MM.1S (cell line): ENCODE measurements at regions not wholly inside any gene's neighbourhood (a gene's known extent, or its start where the extent isn't known, plus 50 kb on each side); places are given as distances from the start of the nearest gene placed in this dataset.

Source experiments
- CTCF ChIP-seq: fragments of 300-600 bp; sonication (generic); IDR thresholded peaks from 2 replicates; pipeline ENCODE4 v1.5.1; 2016; ENCODE audit warnings: antibody characterized with exemption, low read length, mixed read lengths
- EZH2 ChIP-seq: fragments of 300-600 bp; sonication (generic); optimal IDR thresholded peaks from 2 replicates; pipeline ENCODE3; 2017; ENCODE audit warnings: low read depth, mild to moderate bottlenecking, antibody characterized with exemption, low read length, mixed read lengths

- TF ChIP-seq EZH2 (no peak), CTCF (no peak)
Measured at GRCh38 chr13:22652796-22653195, 528.0 kb upstream of the SGCG start.
